PC-9 (cell line): ENCODE measurements at regions not wholly inside any gene's neighbourhood (a gene's known extent, or its start where the extent isn't known, plus 50 kb on each side); places are given as distances from the start of the nearest gene placed in this dataset.

Experiments used
- BruUV-seq: library from RNA; stranded (reverse); fragments of 400-500 nt; replicated peaks from 2 replicates; lab custom pipeline; 2021; lab: Mats Ljungman, UMichigan
- CTCF ChIA-PET: fragments of 300-600 bp; sonication (Branson Sonifier 250); formaldehyde crosslinking; loops from one replicate; lab custom pipeline; 2022; ENCODE audit warnings: antibody characterized with exemption; lab: Charles Lee
- POLR2A ChIA-PET: fragments of 300-600 bp; sonication (Branson Sonifier 250); formaldehyde crosslinking; loops from one replicate; lab custom pipeline; 2022; ENCODE audit warnings: antibody characterized with exemption; ENCODE audit not compliant: unreplicated experiment; lab: Charles Lee
- DNase-seq, 2 experiments: peaks; one replicate each; pipeline versions ENCODE4 v3.0.0 to v3.0.0-alpha.2; 2015 to 2022; ENCODE audit warnings: mixed read lengths in 1 of 2
- H2AFZ ChIP-seq: fragments of 200-600 bp; sonication (generic); 2 replicates; pipeline ENCODE4 v1.8.1; 2017; ENCODE audit warnings: antibody characterized with exemption
- H3F3A ChIP-seq: fragments of 200-600 bp; sonication (generic); 2 replicates; pipeline ENCODE4 v1.8.1; 2017; ENCODE audit warnings: antibody characterized with exemption, mild to moderate bottlenecking, low read depth; ENCODE audit not compliant: insufficient read depth
- H3K27ac ChIP-seq: fragments of 200-600 bp; sonication (generic); 2 replicates; pipeline ENCODE4 v1.6.1; 2016; ENCODE audit warnings: mixed run types
- H3K27me3 ChIP-seq: fragments of 200-600 bp; sonication (generic); 2 replicates; pipeline ENCODE4 v1.6.1; 2016; ENCODE audit warnings: low read depth, mixed run types; ENCODE audit not compliant: insufficient read depth
- H3K36me3 ChIP-seq: fragments of 200-600 bp; sonication (generic); 2 replicates; pipeline ENCODE4 v1.6.1; 2016; ENCODE audit warnings: low read depth, mixed run types
- H3K4me1 ChIP-seq: fragments of 200-600 bp; sonication (generic); replicated peaks from 2 replicates; pipeline ENCODE4 v1.6.1; 2016; ENCODE audit warnings: mixed run types; ENCODE audit not compliant: insufficient read depth
- H3K4me2 ChIP-seq: fragments of 200-600 bp; sonication (generic); 2 replicates; pipeline ENCODE4 v1.6.1; 2017; ENCODE audit warnings: mixed run types
- H3K4me3 ChIP-seq: fragments of 200-600 bp; sonication (generic); 2 replicates; pipeline ENCODE4 v1.6.1; 2016; ENCODE audit warnings: mixed run types
- H3K79me2 ChIP-seq: fragments of 200-600 bp; sonication (generic); 2 replicates; pipeline ENCODE4 v1.6.1; 2017; ENCODE audit warnings: low read depth, mixed run types
- H3K9me2 ChIP-seq: fragments of 200-600 bp; sonication (generic); 2 replicates; pipeline ENCODE4 v1.8.1; 2017; ENCODE audit warnings: mild to moderate bottlenecking; ENCODE audit not compliant: insufficient read depth
- H3K9me3 ChIP-seq: fragments of 200-600 bp; sonication (generic); 2 replicates; pipeline ENCODE4 v1.8.1; 2016; ENCODE audit warnings: low read depth; ENCODE audit not compliant: insufficient read depth
- H4K20me1 ChIP-seq: fragments of 200-600 bp; sonication (generic); 2 replicates; pipeline ENCODE4 v1.8.1; 2017; ENCODE audit not compliant: insufficient read depth
- CTCF ChIP-seq: fragments of 200-600 bp; sonication (generic); conservative IDR thresholded peaks from 2 replicates; pipeline ENCODE4 v1.6.1; 2017; ENCODE audit warnings: mixed run types, antibody characterized with exemption, mild to moderate bottlenecking, moderate library complexity
- EZH2 ChIP-seq: fragments of 200-600 bp; sonication (generic); IDR thresholded peaks from 2 replicates; pipeline ENCODE4 v1.8.0; 2017; ENCODE audit warnings: antibody characterized with exemption, low read depth
- intact Hi-C: fragments of 100-400 bp; cut with micrococcal nuclease; formaldehyde crosslinking; loops from one replicate; pipeline ENCODE4 v1.10.0; 2022; ENCODE audit not compliant: unreplicated experiment

GRCh38 chr11:81010631-81011030, 1569.8 kb upstream of the TENM4 start:
- intact Hi-C loops, result no loop called here
- TF ChIP-seq EZH2 (no peak), CTCF (no peak)
- Histone ChIP-seq H3K9me2 (no peaks in the 10 kb centered on the region), H3K4me3 (no peak overlapping the region), H3K79me2 (no peaks in the 10 kb centered on the region), H3K27ac (no peak overlapping the region), H3K4me1 (no peaks in the 10 kb centered on the region), H2AFZ (no peak overlapping the region), H3K36me3 (no peaks in the 10 kb centered on the region), H4K20me1 (no peaks in the 10 kb centered on the region), H3K9me3 (no peaks in the 10 kb centered on the region), H3K4me2 (no peak overlapping the region), H3K27me3 (no peaks in the 10 kb centered on the region), H3F3A (no peaks in the 10 kb centered on the region)
- CTCF ChIA-PET, result no interaction called here
- POLR2A ChIA-PET, result interaction anchor here (0.6 kb wide), 1 partner anchor 486 kb away, joined by 6 read pairs; no protein-coding TSS in a partner anchor
- no peak for DNase-seq
- BruUV-seq, result no TSS peak

DNA sequence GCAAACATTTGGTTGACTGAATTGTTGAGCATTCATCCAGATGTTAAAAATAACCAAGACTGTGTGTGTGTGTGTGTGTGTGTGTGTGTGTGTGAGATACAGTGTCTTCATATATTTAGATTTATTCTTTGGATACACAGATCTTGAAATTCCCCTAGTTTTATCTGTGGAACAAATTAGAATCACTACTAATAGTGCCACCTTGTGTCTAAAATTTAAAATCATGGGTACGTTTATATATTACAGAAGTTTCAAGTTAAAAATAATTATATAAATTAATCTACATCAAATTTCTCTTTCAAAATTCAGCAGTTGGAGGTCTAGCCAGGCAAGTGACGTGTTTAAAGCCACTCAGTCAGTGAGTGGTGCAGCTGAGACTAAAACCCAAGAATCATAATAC, 1566.2 kb upstream of the TENM4 start:
- ChIA-PET POLR2A (no interaction called here), CTCF (no interaction called here)
- no TSS peak for BruUV-seq
- Histone ChIP-seq H3K4me1 (no peaks in the 10 kb centered on the region), H3K4me2 (no peak overlapping the region), H3K9me3 (no peaks in the 10 kb centered on the region), H3K79me2 (no peaks in the 10 kb centered on the region), H3K36me3 (no peaks in the 10 kb centered on the region), H3K27me3 (no peaks in the 10 kb centered on the region), H2AFZ (no peak overlapping the region), H4K20me1 (no peaks in the 10 kb centered on the region), H3K27ac (no peak overlapping the region), H3K4me3 (no peak overlapping the region), H3F3A (no peaks in the 10 kb centered on the region), H3K9me2 (no peaks in the 10 kb centered on the region)
- intact Hi-C loops, result loop anchor here (5.0 to 10.0 kb wide), 3 partner anchors 282 to 1300 kb away; no protein-coding TSS in a partner anchor
- peak in 1 of 2 experiments; percentile 36 for DNase-seq
- TF ChIP-seq CTCF (peak; percentile 59), EZH2 (no peak)

- Histone ChIP-seq H3F3A (no peaks in the 10 kb centered on the region), H3K4me2 (no peak overlapping the region), H2AFZ (no peak overlapping the region), H3K4me1 (no peaks in the 10 kb centered on the region), H3K79me2 (no peaks in the 10 kb centered on the region), H3K36me3 (no peaks in the 10 kb centered on the region), H3K4me3 (no peak overlapping the region), H3K27ac (no peak overlapping the region), H3K27me3 (no peaks in the 10 kb centered on the region), H3K9me3 (no peaks in the 10 kb centered on the region), H4K20me1 (no peaks in the 10 kb centered on the region), H3K9me2 (no peaks in the 10 kb centered on the region)
- BruUV-seq, result no TSS peak
- DNase-seq, result peak in 1 of 2 experiments; percentile 42
- ChIA-PET CTCF (interaction anchor here (0.6 kb wide), 1 partner anchor 746 kb away, joined by 9 read pairs; no protein-coding TSS in a partner anchor), POLR2A (no interaction called here)
- TF ChIP-seq EZH2, result no peak
- intact Hi-C loops, result loop anchor here (5.0 to 10.0 kb wide), 3 partner anchors 281 to 1298 kb away; no protein-coding TSS in a partner anchor
These were observed 1564.8 kb upstream of the TENM4 start for GRCh38 chr11:81005595-81005994.

- no peak for TF ChIP-seq CTCF
- no peak for TF ChIP-seq EZH2
- H4K20me1 ChIP-seq, result no peaks in the 10 kb centered on the region
- no peaks in the 10 kb centered on the region for H3K4me1 ChIP-seq
- H3K4me2 ChIP-seq, result no peak overlapping the region
- intact Hi-C loops, result loop anchor here (10.0 kb wide), 1 partner anchor 280 kb away; no protein-coding TSS in a partner anchor
- H3K9me2 ChIP-seq, result no peaks in the 10 kb centered on the region
- H3K9me3 ChIP-seq, result no peaks in the 10 kb centered on the region
- POLR2A ChIA-PET, result no interaction called here
- no peaks in the 10 kb centered on the region for H3K36me3 ChIP-seq
- no peak overlapping the region for H3K27ac ChIP-seq
- H3K4me3 ChIP-seq, result no peak overlapping the region
- H3F3A ChIP-seq, result no peaks in the 10 kb centered on the region
- no peak for DNase-seq
- no TSS peak for BruUV-seq
- no peaks in the 10 kb centered on the region for H3K79me2 ChIP-seq
- no peak overlapping the region for H2AFZ ChIP-seq
- CTCF ChIA-PET, result no interaction called here
- H3K27me3 ChIP-seq, result no peaks in the 10 kb centered on the region
These were observed 1563.7 kb upstream of the TENM4 start for GRCh38 chr11:81004576-81004975.
